H1 (cell line): ENCODE measurements at regions not wholly inside any gene's neighbourhood (a gene's known extent, or its start where the extent isn't known, plus 50 kb on each side); places are given as distances from the start of the nearest gene placed in this dataset.

ENCODE experiments used
- CTCF ChIA-PET: fragments of 300-600 bp; sonication (Branson Sonifier 250); formaldehyde crosslinking; loops from one replicate; lab custom pipeline; 2021; ENCODE audit not compliant: partially characterized antibody; lab: Charles Lee
- POLR2A ChIA-PET: fragments of 300-600 bp; sonication (Branson Sonifier 250); formaldehyde crosslinking; loops from one replicate; lab custom pipeline; 2021; ENCODE audit warnings: inconsistent platforms; ENCODE audit not compliant: partially characterized antibody; lab: Charles Lee
- DNase-seq, 2 experiments: peaks; one replicate each; pipeline versions ENCODE4 v3.0.0 to v3.0.0-alpha.2; 2010 to 2022; ENCODE audit warnings: low spot score in 2 of 2, low read depth in 1 of 2, mixed read lengths in 1 of 2
- FAIRE-seq: peaks from 2 replicates; lab custom pipeline; 2011; peaks lifted over from hg19 to GRCh38; lab: Jason Lieb, UNC
- H2AFZ ChIP-seq: 2 replicates; pipeline ENCODE4 v1.8.1; 2012; ENCODE audit warnings: low read length, inconsistent platforms
- H2AK5ac ChIP-seq: 2 replicates; pipeline ENCODE4 v1.6.1; 2013; ENCODE audit warnings: low read depth, low read length
- H2BK120ac ChIP-seq: replicated peaks from 2 replicates; pipeline ENCODE3; 2013; ENCODE audit warnings: low read depth, low read length, inconsistent platforms
- H2BK12ac ChIP-seq: 2 replicates; pipeline ENCODE4 v1.6.1; 2013; ENCODE audit warnings: low read depth, low read length
- H2BK15ac ChIP-seq: 2 replicates; pipeline ENCODE4 v1.6.1; 2013; ENCODE audit warnings: low read length
- H2BK20ac ChIP-seq: 2 replicates; pipeline ENCODE4 v1.6.1; 2013; ENCODE audit warnings: low read length
- H2BK5ac ChIP-seq: 2 replicates; pipeline ENCODE4 v1.6.1; 2013; ENCODE audit warnings: low read depth, low read length
- H3K14ac ChIP-seq: 2 replicates; pipeline ENCODE4 v1.6.1; 2013; ENCODE audit warnings: inconsistent platforms; ENCODE audit not compliant: insufficient read length
- H3K18ac ChIP-seq: 2 replicates; pipeline ENCODE4 v1.6.1; 2013; ENCODE audit warnings: low read length; ENCODE audit errors: extremely low read depth
- H3K23ac ChIP-seq: 2 replicates; pipeline ENCODE4 v1.6.1; 2013; ENCODE audit warnings: inconsistent platforms; ENCODE audit not compliant: insufficient read length
- H3K23me2 ChIP-seq: 2 replicates; pipeline ENCODE4 v1.6.1; 2013; ENCODE audit warnings: low read depth, low read length
- H3K27ac ChIP-seq: 2 replicates; pipeline ENCODE4 v1.6.1; 2011; ENCODE audit warnings: low read depth, low read length, inconsistent platforms
- H3K27me3 ChIP-seq, 4 experiments: replicated peaks in 1 of 4; 1 replicate in 1 of 4; 2 replicates in 3 of 4; pipeline versions ENCODE4 v1.6.1 to v1.8.1; 2011 to 2013; ENCODE audit warnings: low read length in 3 of 4, mild to moderate bottlenecking in 3 of 4, inconsistent platforms in 2 of 4, mixed read lengths in 2 of 4, moderate library complexity in 1 of 4; ENCODE audit not compliant: control insufficient read depth in 3 of 4, insufficient read depth in 3 of 4; ENCODE audit errors: extremely low read depth in 1 of 4
- H3K36me3 ChIP-seq, 4 experiments: 2 replicates each; pipeline versions ENCODE4 v1.6.1 to v1.8.1; 2011 to 2013; ENCODE audit warnings: mild to moderate bottlenecking in 4 of 4, low read length in 3 of 4, moderate library complexity in 2 of 4, control low read depth in 1 of 4, inconsistent platforms in 1 of 4; ENCODE audit not compliant: insufficient read depth in 4 of 4, control insufficient read depth in 2 of 4
- H3K4ac ChIP-seq: replicated peaks from 2 replicates; pipeline ENCODE3; 2013; ENCODE audit warnings: low read length, low read depth, mixed read lengths, inconsistent platforms; ENCODE audit not compliant: insufficient read length
- H3K4me1 ChIP-seq, 4 experiments: replicated peaks in 1 of 4; 1 replicate in 1 of 4; 2 replicates in 3 of 4; pipeline versions ENCODE4 v1.6.1 to v1.8.1; 2011 to 2013; ENCODE audit warnings: low read length in 3 of 4, inconsistent platforms in 2 of 4, mixed read lengths in 1 of 4; ENCODE audit not compliant: insufficient read depth in 4 of 4, control insufficient read depth in 3 of 4
- H3K4me2 ChIP-seq, 2 experiments: 2 replicates each; pipeline versions ENCODE4 v1.6.1 to v1.8.1; 2011 to 2013; ENCODE audit warnings: low read depth in 2 of 2, low read length in 2 of 2, control low read depth in 1 of 2, inconsistent platforms in 1 of 2, mild to moderate bottlenecking in 1 of 2; ENCODE audit not compliant: insufficient read depth in 1 of 2
- H3K4me3 ChIP-seq, 4 experiments: fragments of 200-600, 300-600 bp in 1 of 4; sonication (generic), shearing (Covaris generic), sonication (Bioruptor Twin) in 1 of 4; 2 replicates each; pipeline versions ENCODE4 v1.5.1 to v1.8.1; 2011 to 2016; ENCODE audit warnings: low read length in 4 of 4, low read depth in 3 of 4, control low read depth in 2 of 4, inconsistent platforms in 2 of 4, mild to moderate bottlenecking in 2 of 4, mixed read lengths in 1 of 4, moderate library complexity in 1 of 4; ENCODE audit not compliant: insufficient read depth in 2 of 4; ENCODE audit errors: extremely low read depth in 1 of 4
- H3K56ac ChIP-seq: replicated peaks from 2 replicates; pipeline ENCODE3; 2013; ENCODE audit warnings: low read depth, mild to moderate bottlenecking, mixed read lengths, low read length, inconsistent platforms; ENCODE audit not compliant: insufficient read length
- H3K79me1 ChIP-seq: 2 replicates; pipeline ENCODE4 v1.6.1; 2013; ENCODE audit warnings: low read depth, low read length, control low read depth
- H3K79me2 ChIP-seq, 2 experiments: 2 replicates each; pipeline versions ENCODE4 v1.6.1 to v1.8.1; 2012 to 2013; ENCODE audit warnings: low read length in 2 of 2, mild to moderate bottlenecking in 2 of 2, inconsistent platforms in 1 of 2; ENCODE audit not compliant: insufficient read depth in 2 of 2, control insufficient read depth in 1 of 2
- H3K9ac ChIP-seq, 4 experiments: replicated peaks in 1 of 4; 1 replicate in 1 of 4; 2 replicates in 3 of 4; pipeline versions ENCODE4 v1.6.1 to v1.8.1; 2011 to 2013; ENCODE audit warnings: low read depth in 3 of 4, low read length in 3 of 4, control low read depth in 2 of 4, mild to moderate bottlenecking in 2 of 4, moderate library complexity in 2 of 4, inconsistent platforms in 1 of 4; ENCODE audit errors: extremely low read depth in 1 of 4
- H3K9me3 ChIP-seq, 2 experiments: 2 replicates each; pipeline versions ENCODE4 v1.6.1 to v1.8.1; 2012 to 2013; ENCODE audit warnings: mild to moderate bottlenecking in 2 of 2, moderate library complexity in 2 of 2, control low read depth in 1 of 2, inconsistent platforms in 1 of 2, low read depth in 1 of 2, low read length in 1 of 2, mixed read lengths in 1 of 2; ENCODE audit not compliant: insufficient read depth in 2 of 2
- H4K20me1 ChIP-seq, 2 experiments: replicated peaks in 1 of 2; 2 replicates each; pipeline versions ENCODE3 to v1.8.1; 2011 to 2013; ENCODE audit warnings: inconsistent platforms in 2 of 2, low read length in 2 of 2, mild to moderate bottlenecking in 1 of 2; ENCODE audit not compliant: insufficient read depth in 2 of 2, control insufficient read depth in 1 of 2
- H4K5ac ChIP-seq: 2 replicates; pipeline ENCODE4 v1.6.1; 2013; ENCODE audit warnings: low read length, low read depth, mixed read lengths, inconsistent platforms; ENCODE audit not compliant: insufficient read length
- H4K8ac ChIP-seq: 2 replicates; pipeline ENCODE4 v1.8.0; 2013; ENCODE audit warnings: mild to moderate bottlenecking, moderate library complexity, low read length, inconsistent platforms; ENCODE audit not compliant: insufficient read depth; ENCODE audit errors: extremely low read depth
- H4K91ac ChIP-seq: replicated peaks from 2 replicates; pipeline ENCODE3; 2013; ENCODE audit warnings: low read length, mixed read lengths, inconsistent platforms; ENCODE audit not compliant: insufficient read length
- ATF3 ChIP-seq: IDR thresholded peaks from 2 replicates; pipeline ENCODE4 v1.6.1; 2011; ENCODE audit warnings: low read depth, mild to moderate bottlenecking, low read length; ENCODE audit not compliant: insufficient read depth
- JUND ChIP-seq: IDR thresholded peaks from 2 replicates; pipeline ENCODE4 v1.6.1; 2011; ENCODE audit warnings: mild to moderate bottlenecking, improper control_type of control experiment, low read length
- PHF8 ChIP-seq: fragments of 200-600 bp; sonication (generic); conservative IDR thresholded peaks from 2 replicates; pipeline ENCODE4 v1.7.1; 2012; ENCODE audit warnings: low read depth, mild to moderate bottlenecking, inconsistent platforms, low read length, moderate library complexity
- POU5F1 ChIP-seq: IDR thresholded peaks from 2 replicates; pipeline ENCODE4 v1.6.1; 2011; ENCODE audit warnings: low read depth, mild to moderate bottlenecking, low read length, moderate library complexity
- RBBP5 ChIP-seq: IDR thresholded peaks from 2 replicates; pipeline ENCODE4 v1.7.1; 2012; ENCODE audit warnings: low read depth, mild to moderate bottlenecking, inconsistent platforms, low read length, moderate library complexity, borderline replicate concordance
- RFX5 ChIP-seq: IDR thresholded peaks from 2 replicates; pipeline ENCODE4 v1.6.1; 2011; ENCODE audit warnings: low read depth, low read length, improper control_type of control experiment, borderline replicate concordance
- RNF2 ChIP-seq: fragments of 200-900, 300-1000 bp; sonication (generic); IDR thresholded peaks from 2 replicates; pipeline ENCODE4 v1.7.1; 2016; ENCODE audit warnings: borderline replicate concordance, low read depth, mild to moderate bottlenecking, antibody characterized with exemption, low read length; ENCODE audit not compliant: poor library complexity, severe bottlenecking; ENCODE audit errors: missing control alignments
- SP1 ChIP-seq: IDR thresholded peaks from 2 replicates; pipeline ENCODE4 v1.6.1; 2011; ENCODE audit warnings: low read depth, low read length
- SP4 ChIP-seq: IDR thresholded peaks from 2 replicates; pipeline ENCODE4 v1.6.1; 2012; ENCODE audit warnings: low read length, inconsistent platforms
- WGBS, 2 experiments: shearing (Covaris generic) in 1 of 2; methylation state at CpG; one replicate each; pipeline versions ENCODE4 v1.1.6 to v1.1.7; 2013 to 2015; ENCODE audit warnings: low lambda C conversion rate in 2 of 2, mixed read lengths in 2 of 2, inconsistent platforms in 1 of 2, low coverage in 1 of 2, missing lambda C conversion rate in 1 of 2; ENCODE audit not compliant: insufficient replicate concordance in 2 of 2, insufficient coverage in 1 of 2, insufficient read length in 1 of 2; ENCODE audit errors: extremely low coverage in 1 of 2, missing lambda C conversion rate in 1 of 2; 5-methylcytosine and 5-hydroxymethylcytosine counted together

- H3K9ac ChIP-seq = no peak overlapping the region
- no peaks in the 10 kb centered on the region for H3K36me3 ChIP-seq
- no peaks in the 10 kb centered on the region for H3K27me3 ChIP-seq
- H2BK120ac ChIP-seq = no peak overlapping the region
- H3K4me2 ChIP-seq = no peak overlapping the region
- no peak overlapping the region for H2BK12ac ChIP-seq
- FAIRE-seq (no peak), DNase-seq (no peak)
- H3K23ac ChIP-seq = no peak overlapping the region
- POLR2A ChIA-PET = no interaction called here
- no peaks in the 10 kb centered on the region for H3K4me1 ChIP-seq
- no peak overlapping the region for H3K18ac ChIP-seq
- H3K79me2 ChIP-seq = no peaks in the 10 kb centered on the region
- CTCF ChIA-PET = no interaction called here
- no peaks in the 10 kb centered on the region; the same call in 1 of the 2 replicates for H3K23me2 ChIP-seq
- H3K27ac ChIP-seq = no peak overlapping the region
- H4K5ac ChIP-seq = no peak overlapping the region
- peaks cover 0 to 7% of the 10 kb centered on the region in 2 experiments; a peak in 1 of 4 replicates for H3K9me3 ChIP-seq
- WGBS, 2 experiments = 100% methylated on average over 2 of the region's 2 CpGs; no CpG with 5 or more reads in 1 of the 2 experiments
- no peak overlapping the region for H2AK5ac ChIP-seq
- H2BK20ac ChIP-seq = no peak overlapping the region
- no peak overlapping the region for H3K4me3 ChIP-seq
- H2BK5ac ChIP-seq = no peak overlapping the region
- TF ChIP-seq SP1 (no peak), RFX5 (no peak), POU5F1 (no peak), JUND (no peak), PHF8 (no peak), RNF2 (no peak), ATF3 (no peak), SP4 (no peak), RBBP5 (no peak)
- H3K79me1 ChIP-seq = no peaks in the 10 kb centered on the region
- no peak overlapping the region for H2BK15ac ChIP-seq
- H3K56ac ChIP-seq = no peak overlapping the region
- H4K91ac ChIP-seq = no peak overlapping the region
- no peak overlapping the region for H4K8ac ChIP-seq
- no peak overlapping the region for H2AFZ ChIP-seq
- no peaks in the 10 kb centered on the region for H4K20me1 ChIP-seq
- H3K14ac ChIP-seq = no peak overlapping the region
- H3K4ac ChIP-seq = no peak overlapping the region
These were observed 1468.7 kb downstream of the EFNA5 start for GRCh38 chr5:106202035-106202434.
